IPS DF 6.9 (cell line): ENCODE measurements at regions not wholly inside any gene's neighbourhood (a gene's known extent, or its start where the extent isn't known, plus 50 kb on each side); places are given as distances from the start of the nearest gene placed in this dataset.

Experiments used
- DNase-seq: peaks from one replicate; pipeline ENCODE4 v3.0.0-alpha.2; 2013; ENCODE audit warnings: low read depth, low spot score
- H3K27ac ChIP-seq: one replicate; pipeline ENCODE4 v1.5.1; 2013; ENCODE audit warnings: low read length, control low read depth
- H3K27me3 ChIP-seq: 2 replicates; pipeline ENCODE4 v1.6.1; 2013; ENCODE audit warnings: mild to moderate bottlenecking, low read length; ENCODE audit not compliant: control insufficient read depth, insufficient read depth
- H3K36me3 ChIP-seq: 2 replicates; pipeline ENCODE4 v1.6.1; 2013; ENCODE audit warnings: low read length; ENCODE audit not compliant: control insufficient read depth, insufficient read depth
- H3K4me1 ChIP-seq: 2 replicates; pipeline ENCODE4 v1.6.1; 2013; ENCODE audit warnings: low read length; ENCODE audit not compliant: control insufficient read depth, insufficient read depth
- H3K4me3 ChIP-seq: 2 replicates; pipeline ENCODE4 v1.5.1; 2013; ENCODE audit warnings: mild to moderate bottlenecking, low read length
- H3K9me3 ChIP-seq: 2 replicates; pipeline ENCODE4 v1.6.1; 2013; ENCODE audit warnings: low read length, inconsistent platforms; ENCODE audit not compliant: control insufficient read depth, insufficient read depth
- WGBS: extraction: QIAGEN DNeasy Blood & Tissue Kit; methylation state at CpG from one replicate; pipeline ENCODE4 v1.1.7; 2013; ENCODE audit warnings: mixed read lengths, missing lambda C conversion rate; ENCODE audit not compliant: insufficient read length, insufficient coverage; 5-methylcytosine and 5-hydroxymethylcytosine counted together

GRCh38 chr4:162582180-162582579 is 418.4 kb upstream of the FSTL5 start:
- Histone ChIP-seq H3K36me3 (no peaks in the 10 kb centered on the region), H3K4me3 (no peak overlapping the region), H3K9me3 (no peaks in the 10 kb centered on the region), H3K27ac (no peak overlapping the region), H3K4me1 (no peaks in the 10 kb centered on the region), H3K27me3 (no peaks in the 10 kb centered on the region)
- WGBS, result no CpG with 5 or more reads among the region's 3 CpGs
- no peak for DNase-seq

GRCh38 chr4:162565730-162566129 is 401.9 kb upstream of the FSTL5 start:
- no peak overlapping the region for H3K4me3 ChIP-seq
- no peak overlapping the region for H3K27ac ChIP-seq
- no peaks in the 10 kb centered on the region for H3K4me1 ChIP-seq
- no peaks in the 10 kb centered on the region for H3K36me3 ChIP-seq
- no CpG with 5 or more reads among the region's 4 CpGs for WGBS
- H3K9me3 ChIP-seq, result no peaks in the 10 kb centered on the region
- H3K27me3 ChIP-seq, result no peaks in the 10 kb centered on the region
- no peak for DNase-seq

GRCh38 chr4:162560073-162560472 is 396.3 kb upstream of the FSTL5 start:
- no CpG with 5 or more reads among the region's 1 CpG for WGBS
- Histone ChIP-seq H3K4me1 (no peaks in the 10 kb centered on the region), H3K4me3 (no peak overlapping the region), H3K27ac (no peak overlapping the region), H3K36me3 (no peaks in the 10 kb centered on the region), H3K9me3 (no peaks in the 10 kb centered on the region), H3K27me3 (no peaks in the 10 kb centered on the region)
- no peak for DNase-seq

- no peak overlapping the region for H3K27ac ChIP-seq
- no peak overlapping the region for H3K4me3 ChIP-seq
- no CpG with 5 or more reads among the region's 4 CpGs for WGBS
- no peaks in the 10 kb centered on the region for H3K4me1 ChIP-seq
- no peaks in the 10 kb centered on the region for H3K9me3 ChIP-seq
- no peaks in the 10 kb centered on the region for H3K27me3 ChIP-seq
- no peaks in the 10 kb centered on the region for H3K36me3 ChIP-seq
- DNase-seq, result no peak
Observed at GRCh38 chr4:162557516-162558106, 393.8 kb upstream of the FSTL5 start.

GRCh38 chr4:162535121-162535520 is 371.3 kb upstream of the FSTL5 start:
- H3K4me3 ChIP-seq, result no peak overlapping the region
- H3K36me3 ChIP-seq, result no peaks in the 10 kb centered on the region
- H3K27me3 ChIP-seq, result no peaks in the 10 kb centered on the region
- no peak overlapping the region for H3K27ac ChIP-seq
- DNase-seq, result no peak
- H3K4me1 ChIP-seq, result no peaks in the 10 kb centered on the region
- no peaks in the 10 kb centered on the region for H3K9me3 ChIP-seq
- WGBS, result no CpG with 5 or more reads among the region's 1 CpG

- no CpG with 5 or more reads among the region's 4 CpGs for WGBS
- no peaks in the 10 kb centered on the region for H3K36me3 ChIP-seq
- no peak overlapping the region for H3K4me3 ChIP-seq
- H3K9me3 ChIP-seq, result no peaks in the 10 kb centered on the region
- no peaks in the 10 kb centered on the region for H3K27me3 ChIP-seq
- H3K4me1 ChIP-seq, result no peaks in the 10 kb centered on the region
- no peak overlapping the region for H3K27ac ChIP-seq
- DNase-seq, result no peak
Observed at GRCh38 chr4:162523171-162523570, 359.4 kb upstream of the FSTL5 start.

GRCh38 chr4:162522724-162523123 is 358.9 kb upstream of the FSTL5 start:
- WGBS, result no CpG with 5 or more reads among the region's 1 CpG
- no peak for DNase-seq

GRCh38 chr4:162510937-162511336 is 347.1 kb upstream of the FSTL5 start:
- Histone ChIP-seq H3K36me3 (no peaks in the 10 kb centered on the region), H3K27ac (no peak overlapping the region), H3K4me3 (no peak overlapping the region), H3K9me3 (no peaks in the 10 kb centered on the region), H3K27me3 (no peaks in the 10 kb centered on the region), H3K4me1 (no peaks in the 10 kb centered on the region)
- DNase-seq, result no peak
- no CpG with 5 or more reads among the region's 3 CpGs for WGBS

More at GRCh38 chr4:162522724-162523123, 358.9 kb upstream of the FSTL5 start:
- Histone ChIP-seq H3K4me1 (no peaks in the 10 kb centered on the region), H3K27ac (no peak overlapping the region), H3K9me3 (no peaks in the 10 kb centered on the region), H3K36me3 (no peaks in the 10 kb centered on the region), H3K27me3 (no peaks in the 10 kb centered on the region), H3K4me3 (no peak overlapping the region)

- no peaks in the 10 kb centered on the region for H3K27me3 ChIP-seq
- no peak overlapping the region for H3K4me3 ChIP-seq
- no peaks in the 10 kb centered on the region for H3K4me1 ChIP-seq
- no CpG with 5 or more reads among the region's 4 CpGs for whole genome bisulfite sequencing
- no peak for DNase-seq
- no peaks in the 10 kb centered on the region for H3K9me3 ChIP-seq
- no peaks in the 10 kb centered on the region for H3K36me3 ChIP-seq
- no peak overlapping the region for H3K27ac ChIP-seq
Observed at GRCh38 chr4:162510115-162510514, 346.3 kb upstream of the FSTL5 start.

- WGBS, result no CpG with 5 or more reads among the region's 1 CpG
- H3K4me3 ChIP-seq, result no peak overlapping the region
Observed at GRCh38 chr4:162509333-162509732, 345.5 kb upstream of the FSTL5 start.

GRCh38 chr4:162506253-162506652 is 342.5 kb upstream of the FSTL5 start:
- no CpG with 5 or more reads among the region's 2 CpGs for WGBS
- Histone ChIP-seq H3K9me3 (no peaks in the 10 kb centered on the region), H3K4me3 (no peak overlapping the region), H3K4me1 (no peaks in the 10 kb centered on the region), H3K36me3 (no peaks in the 10 kb centered on the region), H3K27me3 (no peaks in the 10 kb centered on the region), H3K27ac (no peak overlapping the region)
- no peak for DNase-seq

More at GRCh38 chr4:162509333-162509732, 345.5 kb upstream of the FSTL5 start:
- H3K27me3 ChIP-seq, result no peaks in the 10 kb centered on the region
- no peaks in the 10 kb centered on the region for H3K9me3 ChIP-seq
- no peak for DNase-seq
- H3K4me1 ChIP-seq, result no peaks in the 10 kb centered on the region
- no peak overlapping the region for H3K27ac ChIP-seq
- H3K36me3 ChIP-seq, result no peaks in the 10 kb centered on the region
